GM13977 (cell line): ENCODE measurements at regions not wholly inside any gene's neighbourhood (a gene's known extent, or its start where the extent isn't known, plus 50 kb on each side); places are given as distances from the start of the nearest gene placed in this dataset.

Experiments used
- DNase-seq: peaks from one replicate; pipeline ENCODE4 v3.0.0; 2012; ENCODE audit warnings: low spot score
- CTCF ChIP-seq: IDR thresholded peaks from 2 replicates; pipeline ENCODE4 v1.5.1; 2012; ENCODE audit warnings: mild to moderate bottlenecking, control low read depth; ENCODE audit not compliant: insufficient read depth; ENCODE audit errors: extremely low read depth, missing control alignments
- in situ Hi-C: fragments of 300-500 bp; cut with MboI; formaldehyde crosslinking; loops from one replicate; pipeline ENCODE4 v1.12.0; 2022; ENCODE audit warnings: low sequenced_read_pairs, low pct_unique_long_range_greater_than_20kb, mixed read lengths, inconsistent platforms; ENCODE audit not compliant: unreplicated experiment

- DNase-seq: no peak
- no peak for TF ChIP-seq CTCF
- in situ Hi-C loops: no loop called here
Observed at GRCh38 chr2:172377408-172377807, 50.0 kb upstream of the ITGA6 start.
